ENCODE measurements at regions not wholly inside any gene's neighbourhood (a gene's known extent, or its start where the extent isn't known, plus 50 kb on each side); places are given as distances from the start of the nearest gene placed in this dataset.
"Not testable (repeated sequence)": the region's sequence is repeated elsewhere in the genome, so short reads cannot be mapped to it uniquely, and the experiment has no call there.

- DNase-seq (ENCODE audit: low spot score): no peak
Observed at GRCh38 chrX:20718592-20719380, 452.1 kb upstream of the RPS6KA3 start.

DNA sequence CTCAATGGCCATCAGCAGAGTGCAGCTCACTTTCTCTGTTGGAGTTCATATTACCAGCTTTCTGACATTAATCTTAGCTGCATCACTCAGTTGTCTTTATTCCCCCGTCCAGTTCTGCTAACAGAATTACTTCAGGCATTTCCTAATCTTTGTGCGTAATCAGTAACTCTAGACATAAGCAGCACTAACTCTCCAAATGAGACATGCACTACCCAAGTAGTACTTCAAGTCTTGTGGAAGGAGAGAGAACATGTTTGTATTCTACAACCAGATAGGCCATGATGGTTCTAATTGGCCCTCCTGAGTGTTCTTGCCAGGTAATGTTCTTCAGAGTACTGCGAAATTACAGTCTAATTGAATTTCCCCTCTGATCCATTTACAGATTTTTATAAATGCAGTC is 448.5 kb upstream of the RPS6KA3 start:
- no peak for DNase-seq (ENCODE audit: low spot score)

DNA sequence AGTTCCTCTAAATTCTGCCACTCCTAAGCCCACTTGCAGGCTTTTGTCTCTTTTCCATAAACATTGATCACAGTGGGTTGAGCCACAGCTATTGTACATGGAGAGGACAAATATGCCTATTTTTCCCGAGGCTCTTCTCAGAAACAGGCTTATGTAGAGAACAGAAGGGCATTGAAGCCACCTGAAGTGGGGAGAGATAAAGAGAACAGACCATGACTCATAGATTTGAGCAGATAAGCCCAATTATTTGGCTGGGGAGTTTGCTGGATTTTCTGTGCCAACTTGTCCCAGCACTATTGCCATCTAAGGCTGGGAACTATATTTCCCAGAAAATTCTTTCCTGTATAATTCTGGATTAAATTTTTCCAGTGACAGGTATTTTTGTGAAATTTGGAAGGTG is 446.1 kb upstream of the RPS6KA3 start:
- no peak for DNase-seq (ENCODE audit: low spot score)

- no peak for DNase-seq (ENCODE audit: low spot score)
Observed at GRCh38 chrX:20711366-20711765, 444.7 kb upstream of the RPS6KA3 start.

DNA sequence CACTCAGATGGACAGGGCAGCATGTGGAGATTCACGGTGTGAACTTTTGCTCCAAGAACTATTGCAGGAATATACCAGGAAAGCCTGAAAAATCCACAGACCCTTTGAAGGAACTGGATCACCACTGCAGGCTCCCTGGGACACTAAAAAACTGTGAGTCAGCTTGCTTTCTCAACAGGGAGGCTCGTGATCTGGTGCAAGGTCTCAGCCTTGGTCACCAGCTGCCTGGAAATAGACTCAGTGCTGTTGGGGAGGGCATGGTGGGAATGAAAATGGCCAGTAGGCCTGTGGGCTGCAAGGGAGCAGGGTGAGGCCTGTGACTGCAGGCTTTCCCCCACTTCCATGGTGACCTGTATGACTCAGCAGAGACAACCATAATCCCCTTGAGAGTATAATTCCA is 426.4 kb upstream of the RPS6KA3 start:
- no peak for DNase-seq (ENCODE audit: low spot score)

DNA sequence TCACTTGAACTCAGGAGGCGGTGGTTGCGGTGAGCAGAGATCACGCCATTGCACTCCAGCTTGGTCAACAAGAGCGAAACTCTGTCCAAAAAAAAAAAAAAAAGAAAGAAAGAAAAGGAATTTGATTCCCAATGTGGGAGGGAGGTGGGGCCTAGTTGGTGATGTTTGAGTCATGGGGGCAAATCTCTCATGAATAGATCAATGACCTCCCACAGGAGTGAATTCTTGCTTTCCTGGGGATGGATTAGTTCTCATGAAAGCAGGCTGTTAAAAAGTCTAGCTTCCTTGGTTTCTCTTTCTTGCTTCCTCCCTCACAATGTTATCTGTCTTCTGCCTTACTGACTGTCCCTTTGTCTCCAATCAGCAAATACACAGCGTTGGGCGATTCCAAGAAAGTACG is 419.5 kb upstream of the RPS6KA3 start:
- no peak for DNase-seq (ENCODE audit: low spot score)

DNA sequence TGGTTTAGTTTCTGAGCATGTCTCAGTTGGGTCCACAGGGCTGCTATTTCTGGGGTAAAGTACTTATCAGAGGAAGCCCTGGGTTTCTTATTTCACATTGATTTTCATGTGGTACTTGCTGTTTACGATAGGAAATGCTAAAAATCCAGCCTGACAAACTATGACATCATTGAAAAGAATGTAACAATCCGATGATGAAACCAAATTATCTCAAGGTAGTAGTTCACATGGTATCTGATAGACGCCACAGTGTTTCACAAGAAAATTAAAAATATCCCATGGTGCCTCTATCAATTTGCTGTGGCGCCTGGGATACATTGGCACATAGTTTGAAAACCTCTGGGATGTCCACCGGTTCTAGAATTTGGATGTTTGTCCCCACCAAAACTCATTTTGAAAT is 418.9 kb upstream of the RPS6KA3 start:
- DNase-seq (ENCODE audit: low spot score): no peak

DNA sequence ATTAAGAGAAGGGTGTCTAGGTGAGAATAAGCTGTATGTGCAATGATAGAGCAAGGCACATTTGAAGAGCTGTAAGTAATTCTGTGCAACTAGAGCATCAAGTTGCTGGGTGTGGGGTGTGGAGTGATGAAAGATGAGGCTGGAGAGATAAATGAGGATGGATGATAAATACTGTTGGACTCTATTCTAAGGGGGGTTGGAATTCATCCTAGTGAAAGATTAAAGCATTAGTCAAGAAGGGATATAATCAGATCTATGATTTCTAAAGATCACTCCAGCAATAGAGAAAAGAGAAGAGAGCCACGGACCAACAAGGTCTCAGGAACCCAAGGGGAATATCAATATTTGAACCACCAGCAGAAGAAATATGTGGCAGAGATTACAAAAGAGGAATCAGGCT is 415.0 kb upstream of the RPS6KA3 start:
- no peak for DNase-seq (ENCODE audit: low spot score)

- no peak for DNase-seq (ENCODE audit: low spot score)
Observed at GRCh38 chrX:20680998-20681397, 414.3 kb upstream of the RPS6KA3 start.

GRCh38 chrX:20672476-20672875 is 405.8 kb upstream of the RPS6KA3 start:
- DNase-seq (ENCODE audit: low spot score): no peak

DNA sequence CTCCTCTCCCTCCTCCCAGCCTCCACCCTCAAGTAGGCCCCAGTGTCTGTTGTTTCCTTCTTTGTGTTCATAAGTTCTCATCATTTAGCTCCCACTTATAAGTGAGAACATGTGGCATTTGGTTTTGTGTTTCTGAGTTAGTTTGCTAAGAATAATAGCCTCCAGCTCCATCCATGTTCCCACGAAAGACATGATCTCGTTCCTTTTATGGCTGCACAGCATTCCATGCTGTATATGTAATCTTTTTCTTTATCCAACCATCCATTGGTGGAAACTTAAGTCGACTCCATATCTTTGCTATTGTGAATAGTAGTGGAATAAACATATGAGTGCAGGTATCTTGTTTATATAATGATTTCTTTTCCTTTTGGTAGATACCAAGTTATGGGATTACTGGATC is 405.0 kb upstream of the RPS6KA3 start:
- DNase-seq (ENCODE audit: low spot score): not testable (repeated sequence)

GRCh38 chrX:20670611-20671010 is 403.9 kb upstream of the RPS6KA3 start:
- no peak for DNase-seq (ENCODE audit: low spot score)

GRCh38 chrX:20668550-20668949 is 401.8 kb upstream of the RPS6KA3 start:
- no peak for DNase-seq (ENCODE audit: low spot score)

DNA sequence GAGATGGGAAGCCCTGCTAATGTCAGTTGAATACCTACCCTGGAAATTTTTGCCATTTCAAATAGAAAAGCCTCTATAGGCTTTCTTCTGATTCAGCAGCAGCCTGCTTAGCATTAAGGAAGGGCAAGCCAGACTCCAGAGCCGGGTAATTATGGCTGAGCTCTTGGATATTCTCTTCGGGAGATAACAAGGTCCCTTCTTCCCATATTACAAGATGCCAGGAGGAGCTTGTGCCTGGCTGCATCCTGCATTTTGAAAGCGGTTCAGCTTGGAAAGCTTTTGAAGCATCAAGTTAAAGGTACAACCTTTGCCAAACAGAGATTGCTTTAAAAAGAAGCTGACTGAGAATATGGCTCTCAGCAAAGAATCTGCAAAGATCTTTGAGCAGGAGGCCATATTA is 399.6 kb upstream of the RPS6KA3 start:
- no peak for DNase-seq (ENCODE audit: low spot score)

GRCh38 chrX:20665481-20665880 is 398.8 kb upstream of the RPS6KA3 start:
- DNase-seq (ENCODE audit: low spot score): no peak

GRCh38 chrX:20664774-20665173 is 398.1 kb upstream of the RPS6KA3 start:
- DNase-seq (ENCODE audit: low spot score): no peak

DNA sequence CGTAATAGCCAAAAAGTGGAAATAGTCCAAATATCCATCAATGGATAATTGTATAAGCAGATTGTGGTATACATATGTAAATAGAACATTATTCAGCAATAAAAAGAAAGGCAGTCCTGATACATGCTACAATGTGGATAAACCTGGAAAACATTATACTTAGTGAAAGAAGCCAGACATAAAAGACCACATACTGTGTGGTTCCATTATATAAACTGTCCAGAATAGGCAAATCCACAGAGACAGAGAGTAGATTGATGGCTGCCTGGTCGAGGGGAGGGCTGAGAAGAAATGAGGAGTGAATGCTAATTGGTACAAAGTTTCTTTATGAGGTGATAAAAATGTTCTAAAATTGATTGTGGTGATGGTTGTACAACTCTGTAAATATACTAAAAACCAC is 397.4 kb upstream of the RPS6KA3 start:
- no peak for DNase-seq (ENCODE audit: low spot score)

GRCh38 chrX:20663336-20663735 is 396.6 kb upstream of the RPS6KA3 start:
- DNase-seq (ENCODE audit: low spot score): no peak

DNA sequence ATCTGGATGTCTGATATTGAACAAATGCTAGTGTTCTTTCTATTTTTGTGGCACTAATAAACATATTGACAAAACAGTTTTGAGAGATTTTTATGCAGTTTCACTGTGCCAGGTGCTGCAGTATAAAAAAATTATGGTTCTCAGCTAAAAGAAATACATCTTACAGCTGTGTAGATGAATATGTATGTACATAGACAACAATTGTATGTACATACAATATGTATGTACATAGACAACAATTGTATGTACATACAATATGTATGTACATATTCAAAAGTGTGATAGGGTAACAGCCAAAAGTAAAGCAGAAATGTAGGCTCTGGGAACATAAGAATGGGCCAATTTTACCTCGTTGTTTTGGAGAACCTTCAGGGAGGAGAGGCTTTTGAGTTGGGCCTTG is 390.0 kb upstream of the RPS6KA3 start:
- no peak for DNase-seq (ENCODE audit: low spot score)

DNA sequence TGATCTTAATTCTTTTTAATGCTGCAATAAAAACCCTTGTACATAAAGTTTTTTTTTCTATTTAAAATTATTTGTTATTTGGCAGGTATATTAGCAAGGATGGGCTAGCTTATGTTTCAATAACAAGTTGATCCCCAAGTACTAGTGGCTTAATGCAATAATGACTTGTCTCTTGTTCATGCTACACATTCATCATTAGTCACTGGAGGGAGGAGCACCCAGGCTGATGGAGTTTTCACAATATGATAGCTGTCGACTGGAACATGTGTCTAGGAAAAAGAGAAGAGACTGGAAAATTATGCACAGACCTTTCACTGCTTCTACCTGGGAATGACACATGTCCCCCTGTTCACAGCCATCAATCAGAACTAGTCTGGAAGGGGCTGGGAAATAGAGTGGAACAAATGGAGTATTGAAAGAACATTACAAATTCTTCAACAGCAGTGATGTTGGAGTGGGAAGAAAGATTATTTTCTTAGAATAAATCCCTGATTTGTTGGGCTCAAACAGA is 387.9 kb upstream of the RPS6KA3 start:
- DNase-seq (ENCODE audit: low spot score): no peak

GRCh38 chrX:20653070-20653469 is 386.4 kb upstream of the RPS6KA3 start:
- DNase-seq (ENCODE audit: low spot score): no peak

DNA sequence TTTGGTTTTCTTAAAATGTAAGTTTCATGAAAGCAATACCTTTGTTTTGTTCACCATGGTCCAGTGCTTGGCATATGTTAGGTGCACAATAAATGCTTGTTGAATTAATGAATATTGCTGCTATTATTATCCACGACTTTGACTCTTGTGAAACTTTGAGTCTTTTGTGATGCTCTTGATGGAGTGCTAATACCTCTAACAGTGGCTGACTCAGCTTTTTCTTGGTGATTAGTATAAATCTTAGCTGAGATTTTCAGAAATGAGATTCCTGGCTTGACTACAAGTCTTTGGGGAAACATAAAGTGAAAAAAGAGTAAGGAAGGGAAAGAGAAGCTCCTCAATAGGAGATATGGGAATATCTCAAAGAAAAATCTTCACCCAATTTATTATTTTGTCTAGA is 375.2 kb upstream of the RPS6KA3 start:
- DNase-seq (ENCODE audit: low spot score): no peak

DNA sequence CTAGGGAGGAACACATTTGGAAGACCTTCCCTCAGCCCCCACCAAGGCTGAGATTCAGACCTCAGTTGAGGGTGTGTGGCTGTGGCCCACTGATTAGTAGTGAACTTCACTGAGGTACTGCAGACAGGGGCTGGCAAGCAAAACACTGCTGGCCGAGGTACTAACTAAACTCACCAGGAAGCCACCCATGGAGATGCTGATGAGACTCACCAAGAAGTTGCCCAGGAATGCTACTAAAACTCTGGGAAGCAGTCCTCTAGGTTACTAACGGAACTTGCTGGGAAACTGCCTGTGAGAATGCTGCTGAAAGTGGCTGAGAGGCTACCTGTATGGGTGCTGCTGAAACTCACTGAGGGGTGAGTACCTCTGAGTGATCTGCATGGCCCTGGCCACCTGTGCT is 372.4 kb upstream of the RPS6KA3 start:
- DNase-seq (ENCODE audit: low spot score): no peak

Measured in mesenteric fat pad (tissue), 1 donor.